ENCODE measurements at regions not wholly inside any gene's neighbourhood (a gene's known extent, or its start where the extent isn't known, plus 50 kb on each side); places are given as distances from the start of the nearest gene placed in this dataset.

DNA sequence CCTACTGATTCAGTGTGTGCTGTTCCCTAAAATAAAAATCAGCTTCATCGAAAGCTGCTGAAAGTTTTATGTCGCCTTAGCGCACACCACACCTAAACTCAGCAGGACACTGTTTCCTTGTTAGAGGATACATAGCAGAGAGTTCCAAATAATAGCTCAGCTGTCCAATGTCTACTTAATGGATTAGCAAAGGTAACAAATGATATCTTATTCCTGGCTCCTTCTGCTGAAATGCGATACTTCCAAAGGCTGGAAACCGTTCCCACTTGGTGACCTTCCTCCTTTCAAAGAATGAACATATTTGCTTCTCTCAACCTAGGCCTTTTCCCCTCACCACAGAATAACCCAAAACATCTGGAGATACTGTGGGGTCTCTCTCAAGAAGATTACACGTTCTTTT is 189.5 kb upstream of the GMDS start:
- no peak overlapping the region for H2AFZ ChIP-seq (ENCODE audit: insufficient read depth, low read length, poor library complexity)
- DNase-seq, result no peak
- H3K23ac ChIP-seq (ENCODE audit: low read length), result no peak overlapping the region
- H3K9ac ChIP-seq (ENCODE audit: low read length), result no peak overlapping the region
- no peak overlapping the region for H3K27ac ChIP-seq (ENCODE audit: low read depth, low read length)
- no peaks in the 10 kb centered on the region for H3K36me3 ChIP-seq (ENCODE audit: control insufficient read depth in 1 of 2, insufficient read depth in 2 of 2, low read length in 2 of 2)
- H3K4ac ChIP-seq (ENCODE audit: low read depth, low read length), result no peak overlapping the region
- H4K12ac ChIP-seq (ENCODE audit: low read depth, low read length), result no peak overlapping the region
- peaks cover 17 to 18% of the 10 kb centered on the region in 2 experiments for H3K4me1 ChIP-seq (ENCODE audit: control insufficient read depth in 1 of 2, insufficient read depth in 2 of 2, low read length in 2 of 2)
- H2BK120ac ChIP-seq (ENCODE audit: insufficient read depth, low read length, poor library complexity), result no peak overlapping the region
- no peak overlapping the region for H2BK5ac ChIP-seq (ENCODE audit: low read depth, low read length, poor library complexity)
- peaks cover 3% of the 10 kb centered on the region for H3K79me1 ChIP-seq (ENCODE audit: low read length)
- H4K8ac ChIP-seq (ENCODE audit: low read depth, low read length), result no peak overlapping the region
- no CpG with 5 or more reads among the region's 6 CpGs for WGBS (ENCODE audit: extremely low coverage, insufficient coverage, insufficient read length)
- H2AK5ac ChIP-seq (ENCODE audit: low read length), result no peak overlapping the region
- H3K14ac ChIP-seq (ENCODE audit: low read length), result no peak overlapping the region
- no peak overlapping the region for H3K18ac ChIP-seq (ENCODE audit: low read length)
- no peaks in the 10 kb centered on the region for H3K79me2 ChIP-seq (ENCODE audit: control insufficient read depth, insufficient read depth, low read length, poor library complexity)
- no peaks in the 10 kb centered on the region for H3K9me3 ChIP-seq (ENCODE audit: insufficient read depth, low read depth, low read length)
- no peak overlapping the region for H3K4me2 ChIP-seq (ENCODE audit: low read length)
- H3K27me3 ChIP-seq (ENCODE audit: insufficient read depth, low read length), result no peaks in the 10 kb centered on the region
- no peak overlapping the region for H2BK12ac ChIP-seq (ENCODE audit: low read length)
- no peak overlapping the region for H3K4me3 ChIP-seq (ENCODE audit: low read depth, low read length)
- H4K91ac ChIP-seq (ENCODE audit: low read depth, low read length), result no peak overlapping the region

DNA sequence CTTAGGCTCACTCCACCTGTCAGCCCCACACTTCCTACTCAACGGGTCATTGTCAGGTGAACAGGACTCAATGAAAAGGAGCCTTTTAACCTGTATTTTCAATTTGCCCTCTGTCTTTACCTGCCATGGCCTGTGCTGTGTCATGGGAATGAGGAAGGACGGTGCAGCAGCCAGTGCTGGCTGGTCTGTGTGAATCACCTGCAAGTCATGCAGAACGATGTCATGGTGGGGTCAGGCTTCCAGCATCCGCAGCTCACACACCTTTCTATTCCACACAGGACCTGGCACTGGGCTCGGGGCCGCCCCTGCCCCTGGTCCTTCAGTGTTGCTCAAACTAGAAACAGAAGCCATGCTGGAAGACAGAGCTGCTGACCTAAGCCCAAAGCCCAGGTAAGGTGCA is 188.7 kb upstream of the GMDS start:
- WGBS (ENCODE audit: extremely low coverage, insufficient coverage, insufficient read length), result no CpG with 5 or more reads among the region's 6 CpGs
- H3K9ac ChIP-seq (ENCODE audit: low read length), result no peak overlapping the region
- no peaks in the 10 kb centered on the region for H3K36me3 ChIP-seq (ENCODE audit: control insufficient read depth in 1 of 2, insufficient read depth in 2 of 2, low read length in 2 of 2)
- no peaks in the 10 kb centered on the region for H3K79me1 ChIP-seq (ENCODE audit: low read length)
- no peak overlapping the region for H3K4me3 ChIP-seq (ENCODE audit: low read depth, low read length)
- no peak overlapping the region for H2BK12ac ChIP-seq (ENCODE audit: low read length)
- no peak overlapping the region for H4K91ac ChIP-seq (ENCODE audit: low read depth, low read length)
- no peak overlapping the region for H2BK5ac ChIP-seq (ENCODE audit: low read depth, low read length, poor library complexity)
- H3K4me2 ChIP-seq (ENCODE audit: low read length), result no peak overlapping the region
- H2AFZ ChIP-seq (ENCODE audit: insufficient read depth, low read length, poor library complexity), result no peak overlapping the region
- H3K18ac ChIP-seq (ENCODE audit: low read length), result no peak overlapping the region
- no peak overlapping the region for H3K4ac ChIP-seq (ENCODE audit: low read depth, low read length)
- H3K79me2 ChIP-seq (ENCODE audit: control insufficient read depth, insufficient read depth, low read length, poor library complexity), result no peaks in the 10 kb centered on the region
- no peak overlapping the region for H2BK120ac ChIP-seq (ENCODE audit: insufficient read depth, low read length, poor library complexity)
- no peak overlapping the region for H4K8ac ChIP-seq (ENCODE audit: low read depth, low read length)
- no peak overlapping the region for H3K23ac ChIP-seq (ENCODE audit: low read length)
- H2AK5ac ChIP-seq (ENCODE audit: low read length), result no peak overlapping the region
- no peak overlapping the region for H3K14ac ChIP-seq (ENCODE audit: low read length)
- H4K12ac ChIP-seq (ENCODE audit: low read depth, low read length), result no peak overlapping the region
- peak; percentile 69 to 75 for DNase-seq
- H3K27me3 ChIP-seq (ENCODE audit: insufficient read depth, low read length), result no peaks in the 10 kb centered on the region
- no peaks in the 10 kb centered on the region for H3K9me3 ChIP-seq (ENCODE audit: insufficient read depth, low read depth, low read length)
- peaks cover 17 to 18% of the 10 kb centered on the region in 2 experiments for H3K4me1 ChIP-seq (ENCODE audit: control insufficient read depth in 1 of 2, insufficient read depth in 2 of 2, low read length in 2 of 2)
- no peak overlapping the region for H3K27ac ChIP-seq (ENCODE audit: low read depth, low read length)

DNA sequence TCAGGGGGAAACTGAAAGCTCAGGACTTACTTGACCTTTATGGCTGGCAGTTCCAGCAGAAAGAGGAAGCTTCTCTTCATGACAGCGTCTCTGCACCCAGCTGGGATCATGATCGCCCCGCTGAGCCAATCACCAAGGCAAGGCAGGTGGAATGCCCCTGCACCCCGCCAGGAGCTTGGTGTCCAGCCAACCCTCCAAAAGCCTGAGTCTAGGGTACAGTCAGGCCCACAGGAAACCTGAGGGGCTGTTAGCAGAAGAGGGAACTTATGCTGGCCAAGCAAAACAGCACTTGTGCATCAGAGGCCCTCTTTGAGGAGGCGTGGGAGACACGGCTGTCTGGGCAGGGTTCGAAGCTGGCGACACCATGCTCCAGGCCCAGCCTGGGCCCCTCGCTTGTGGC is 188.3 kb upstream of the GMDS start:
- Histone ChIP-seq H3K79me1 (ENCODE audit: low read length) (no peaks in the 10 kb centered on the region), H2BK120ac (ENCODE audit: insufficient read depth, low read length, poor library complexity) (no peak overlapping the region), H3K27ac (ENCODE audit: low read depth, low read length) (no peak overlapping the region), H3K4me1 (ENCODE audit: control insufficient read depth in 1 of 2, insufficient read depth in 2 of 2, low read length in 2 of 2) (peaks cover 17 to 18% of the 10 kb centered on the region in 2 experiments), H3K4ac (ENCODE audit: low read depth, low read length) (no peak overlapping the region), H3K4me3 (ENCODE audit: low read depth, low read length) (no peak overlapping the region), H3K79me2 (ENCODE audit: control insufficient read depth, insufficient read depth, low read length, poor library complexity) (no peaks in the 10 kb centered on the region), H3K23ac (ENCODE audit: low read length) (no peak overlapping the region), H4K91ac (ENCODE audit: low read depth, low read length) (no peak overlapping the region), H3K9ac (ENCODE audit: low read length) (no peak overlapping the region), H3K9me3 (ENCODE audit: insufficient read depth, low read depth, low read length) (no peaks in the 10 kb centered on the region), H3K36me3 (ENCODE audit: control insufficient read depth in 1 of 2, insufficient read depth in 2 of 2, low read length in 2 of 2) (no peaks in the 10 kb centered on the region), H4K12ac (ENCODE audit: low read depth, low read length) (no peak overlapping the region), H3K18ac (ENCODE audit: low read length) (no peak overlapping the region), H3K14ac (ENCODE audit: low read length) (no peak overlapping the region), H2BK12ac (ENCODE audit: low read length) (no peak overlapping the region), H3K4me2 (ENCODE audit: low read length) (no peak overlapping the region), H4K8ac (ENCODE audit: low read depth, low read length) (no peak overlapping the region), H2AK5ac (ENCODE audit: low read length) (no peak overlapping the region), H3K27me3 (ENCODE audit: insufficient read depth, low read length) (no peaks in the 10 kb centered on the region), H2AFZ (ENCODE audit: insufficient read depth, low read length, poor library complexity) (no peak overlapping the region), H2BK5ac (ENCODE audit: low read depth, low read length, poor library complexity) (no peak overlapping the region)
- no peak for DNase-seq
- no CpG with 5 or more reads among the region's 9 CpGs for WGBS (ENCODE audit: extremely low coverage, insufficient coverage, insufficient read length)

DNA sequence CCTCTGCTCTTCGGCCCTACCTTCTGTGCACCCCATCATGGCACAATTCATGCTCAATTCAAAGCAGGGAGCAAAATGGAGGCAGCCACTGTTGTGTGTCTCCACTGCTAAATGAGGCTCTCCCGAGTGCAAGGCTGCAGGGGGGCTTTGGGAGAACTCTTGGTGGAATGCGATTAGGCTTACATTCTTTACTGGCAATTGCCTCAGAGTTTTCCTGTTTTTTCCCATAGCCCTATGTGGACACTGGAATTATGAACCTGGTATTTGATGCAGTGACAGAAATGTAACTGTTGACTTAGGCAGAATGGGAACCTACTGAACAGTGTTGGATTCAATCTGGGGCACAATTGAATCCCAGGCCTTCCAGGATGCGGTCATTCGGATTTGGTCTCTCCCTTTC is 187.9 kb upstream of the GMDS start:
- Histone ChIP-seq H3K4me1 (ENCODE audit: control insufficient read depth in 1 of 2, insufficient read depth in 2 of 2, low read length in 2 of 2) (peaks cover 17 to 18% of the 10 kb centered on the region in 2 experiments), H4K12ac (ENCODE audit: low read depth, low read length) (no peak overlapping the region), H4K8ac (ENCODE audit: low read depth, low read length) (no peak overlapping the region), H3K9me3 (ENCODE audit: insufficient read depth, low read depth, low read length) (no peaks in the 10 kb centered on the region), H2BK5ac (ENCODE audit: low read depth, low read length, poor library complexity) (no peak overlapping the region), H3K4me2 (ENCODE audit: low read length) (no peak overlapping the region), H3K9ac (ENCODE audit: low read length) (no peak overlapping the region), H3K23ac (ENCODE audit: low read length) (no peak overlapping the region), H4K91ac (ENCODE audit: low read depth, low read length) (no peak overlapping the region), H3K79me1 (ENCODE audit: low read length) (no peaks in the 10 kb centered on the region), H3K14ac (ENCODE audit: low read length) (no peak overlapping the region), H3K79me2 (ENCODE audit: control insufficient read depth, insufficient read depth, low read length, poor library complexity) (no peaks in the 10 kb centered on the region), H3K27ac (ENCODE audit: low read depth, low read length) (no peak overlapping the region), H3K18ac (ENCODE audit: low read length) (no peak overlapping the region), H2AFZ (ENCODE audit: insufficient read depth, low read length, poor library complexity) (no peak overlapping the region), H2AK5ac (ENCODE audit: low read length) (no peak overlapping the region), H2BK12ac (ENCODE audit: low read length) (no peak overlapping the region), H3K27me3 (ENCODE audit: insufficient read depth, low read length) (no peaks in the 10 kb centered on the region), H3K4ac (ENCODE audit: low read depth, low read length) (no peak overlapping the region), H3K4me3 (ENCODE audit: low read depth, low read length) (no peak overlapping the region), H2BK120ac (ENCODE audit: insufficient read depth, low read length, poor library complexity) (no peak overlapping the region), H3K36me3 (ENCODE audit: control insufficient read depth in 1 of 2, insufficient read depth in 2 of 2, low read length in 2 of 2) (no peaks in the 10 kb centered on the region)
- DNase-seq, result no peak
- no CpG with 5 or more reads among the region's 5 CpGs for WGBS (ENCODE audit: extremely low coverage, insufficient coverage, insufficient read length)
